SU-DHL-6 (cell line): ENCODE measurements at regions not wholly inside any gene's neighbourhood (a gene's known extent, or its start where the extent isn't known, plus 50 kb on each side); places are given as distances from the start of the nearest gene placed in this dataset.

ENCODE experiments used
- H2AFZ ChIP-seq: fragments of 200-600 bp; sonication (generic); 2 replicates; pipeline ENCODE4 v1.6.1; 2014; ENCODE audit warnings: low read depth, mild to moderate bottlenecking, moderate library complexity, mixed read lengths, antibody characterized with exemption, low read length; ENCODE audit not compliant: severe bottlenecking
- H3F3A ChIP-seq: fragments of 200-600 bp; shearing (Covaris generic); 2 replicates; pipeline ENCODE4 v1.6.0; 2016; ENCODE audit warnings: antibody characterized with exemption, mild to moderate bottlenecking; ENCODE audit not compliant: insufficient read depth
- H3K27ac ChIP-seq: fragments of 200-600 bp; sonication (generic); 2 replicates; pipeline ENCODE4 v1.5.1; 2016; ENCODE audit warnings: low read depth, mild to moderate bottlenecking, low read length, moderate library complexity, mixed read lengths
- H3K27me3 ChIP-seq: fragments of 200-600 bp; sonication (generic), shearing (Covaris generic); 2 replicates; pipeline ENCODE4 v1.6.0; 2014; ENCODE audit warnings: mild to moderate bottlenecking, low read length
- H3K36me3 ChIP-seq: fragments of 200-600 bp; sonication (generic); 2 replicates; pipeline ENCODE4 v1.6.1; 2014; ENCODE audit warnings: mild to moderate bottlenecking, low read length, mixed read lengths
- H3K4me2 ChIP-seq: fragments of 300-600, 200-600 bp; shearing (Covaris generic), sonication (generic); 2 replicates; pipeline ENCODE4 v1.6.0; 2014; ENCODE audit warnings: low read length, low read depth, mild to moderate bottlenecking; ENCODE audit not compliant: poor library complexity, severe bottlenecking
- H3K4me3 ChIP-seq: fragments of 200-600 bp; sonication (generic); 2 replicates; pipeline ENCODE4 v1.5.1; 2014; ENCODE audit warnings: antibody characterized with exemption, low read length, mild to moderate bottlenecking, mixed read lengths; ENCODE audit not compliant: insufficient read depth, poor library complexity, severe bottlenecking
- H3K79me2 ChIP-seq: fragments of 200-600 bp; sonication (generic); 2 replicates; pipeline ENCODE4 v1.6.1; 2014; ENCODE audit warnings: mild to moderate bottlenecking, low read length, moderate library complexity; ENCODE audit not compliant: insufficient read depth
- H3K9ac ChIP-seq: fragments of 200-600 bp; sonication (generic); 2 replicates; pipeline ENCODE4 v1.7.0; 2014; ENCODE audit warnings: mild to moderate bottlenecking, low read length
- H3K9me2 ChIP-seq: fragments of 200-600 bp; sonication (generic); replicated peaks from 2 replicates; pipeline ENCODE4 v1.6.1; 2014; ENCODE audit warnings: low read length; ENCODE audit not compliant: insufficient read depth
- H3K9me3 ChIP-seq: fragments of 200-600 bp; sonication (generic); 2 replicates; pipeline ENCODE4 v1.6.1; 2014; ENCODE audit warnings: low read length, mixed read lengths; ENCODE audit not compliant: insufficient read depth
- H4K20me1 ChIP-seq: fragments of 200-600 bp; sonication (generic); 2 replicates; pipeline ENCODE4 v1.6.1; 2014; ENCODE audit warnings: low read depth, mild to moderate bottlenecking, antibody characterized with exemption, low read length, moderate library complexity, mixed read lengths
- EZH2phosphoT487 ChIP-seq: fragments of 200-600 bp; sonication (generic), shearing (Covaris generic); conservative IDR thresholded peaks from 2 replicates; pipeline ENCODE4 v1.6.1; 2018; ENCODE audit warnings: mild to moderate bottlenecking, antibody characterized with exemption, low read length, moderate library complexity, mixed read lengths
- TF ChIP-seq, protein P1 (sequence below): fragments of 200-600 bp; sonication (generic); IDR thresholded peaks from one replicate; pipeline ENCODE4 v1.5.1; 2017; ENCODE audit warnings: antibody characterized with exemption, mild to moderate bottlenecking, low read length, moderate library complexity; ENCODE audit not compliant: insufficient read depth, poor library complexity, severe bottlenecking

DNA sequence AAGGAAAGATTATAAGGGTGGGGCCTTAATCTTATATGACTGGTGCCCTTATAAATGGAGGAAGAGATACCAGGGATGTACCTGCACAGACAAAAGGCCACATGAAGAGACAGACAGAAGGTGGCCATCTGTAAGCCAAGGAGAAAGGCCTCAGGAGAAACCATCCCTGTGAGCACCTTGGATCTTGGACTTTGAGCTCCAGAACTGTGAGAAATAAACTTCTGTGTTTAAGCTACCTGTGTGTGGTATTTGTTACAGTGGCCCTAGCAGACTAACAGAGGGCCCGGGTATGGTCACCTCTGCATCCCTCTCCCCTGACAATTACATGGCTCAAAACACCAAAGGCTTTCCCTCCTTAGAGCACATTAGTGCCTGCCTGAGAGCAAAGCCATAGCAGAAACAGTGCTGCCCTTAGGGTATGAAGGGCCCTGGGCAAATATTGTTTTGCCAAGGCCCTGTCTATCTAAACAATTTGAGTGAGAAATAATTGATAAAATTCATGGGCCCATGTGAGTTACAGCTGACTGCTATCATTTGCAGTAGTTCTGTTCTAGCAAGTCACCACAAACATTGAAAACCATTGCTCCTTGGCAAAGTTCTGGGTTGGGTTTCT is 109.3 kb upstream of the MYCN start:
- no peak overlapping the region for H3K9ac ChIP-seq

DNA sequence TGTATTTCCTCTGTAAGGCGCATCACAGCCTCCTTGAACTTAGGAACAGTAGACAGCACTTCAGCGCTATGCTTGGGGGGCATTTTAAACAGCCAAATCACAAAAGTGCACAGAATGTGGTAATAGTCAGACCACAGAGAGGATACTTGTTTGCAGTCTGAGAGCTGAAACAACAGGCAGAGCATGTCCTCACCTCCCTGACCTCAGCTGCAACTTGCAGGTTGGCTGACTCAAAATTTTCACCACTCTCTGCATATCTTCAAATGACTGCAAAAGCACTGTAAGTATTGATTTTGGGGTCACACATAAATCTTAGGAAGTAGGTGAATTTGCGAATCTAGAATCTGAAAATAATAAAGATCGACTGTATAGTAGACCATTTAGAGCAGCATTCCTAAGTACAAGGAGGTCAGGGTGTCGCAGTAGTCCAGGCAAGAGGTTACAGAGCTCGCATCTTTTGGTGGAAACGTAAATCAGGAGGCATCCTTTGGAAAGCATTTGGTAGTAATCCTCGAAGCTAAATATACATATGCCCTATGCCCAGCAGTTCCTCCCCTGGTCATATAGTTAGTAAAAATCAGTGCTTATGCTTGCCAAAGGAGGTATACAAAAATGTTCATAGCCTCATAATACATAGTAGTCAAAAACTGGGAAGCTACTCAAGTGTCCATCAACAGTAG is 108.2 kb upstream of the MYCN start:
- no peak overlapping the region for H3K9ac ChIP-seq
- H3K79me2 ChIP-seq: no peaks in the 10 kb centered on the region
- no peaks in the 10 kb centered on the region for H3F3A ChIP-seq
- no peak overlapping the region for H3K4me2 ChIP-seq
- TF ChIP-seq EZH2phosphoT487: no peak
- TF ChIP-seq, protein P1, sequence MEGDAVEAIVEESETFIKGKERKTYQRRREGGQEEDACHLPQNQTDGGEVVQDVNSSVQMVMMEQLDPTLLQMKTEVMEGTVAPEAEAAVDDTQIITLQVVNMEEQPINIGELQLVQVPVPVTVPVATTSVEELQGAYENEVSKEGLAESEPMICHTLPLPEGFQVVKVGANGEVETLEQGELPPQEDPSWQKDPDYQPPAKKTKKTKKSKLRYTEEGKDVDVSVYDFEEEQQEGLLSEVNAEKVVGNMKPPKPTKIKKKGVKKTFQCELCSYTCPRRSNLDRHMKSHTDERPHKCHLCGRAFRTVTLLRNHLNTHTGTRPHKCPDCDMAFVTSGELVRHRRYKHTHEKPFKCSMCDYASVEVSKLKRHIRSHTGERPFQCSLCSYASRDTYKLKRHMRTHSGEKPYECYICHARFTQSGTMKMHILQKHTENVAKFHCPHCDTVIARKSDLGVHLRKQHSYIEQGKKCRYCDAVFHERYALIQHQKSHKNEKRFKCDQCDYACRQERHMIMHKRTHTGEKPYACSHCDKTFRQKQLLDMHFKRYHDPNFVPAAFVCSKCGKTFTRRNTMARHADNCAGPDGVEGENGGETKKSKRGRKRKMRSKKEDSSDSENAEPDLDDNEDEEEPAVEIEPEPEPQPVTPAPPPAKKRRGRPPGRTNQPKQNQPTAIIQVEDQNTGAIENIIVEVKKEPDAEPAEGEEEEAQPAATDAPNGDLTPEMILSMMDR: no peak
- no peaks in the 10 kb centered on the region for H3K36me3 ChIP-seq
- no peaks in the 10 kb centered on the region for H4K20me1 ChIP-seq
- no peaks in the 10 kb centered on the region for H3K9me2 ChIP-seq
- no peak overlapping the region for H2AFZ ChIP-seq
- no peak overlapping the region for H3K4me3 ChIP-seq
- H3K27me3 ChIP-seq: no peaks in the 10 kb centered on the region
- H3K27ac ChIP-seq: no peak overlapping the region
- no peaks in the 10 kb centered on the region for H3K9me3 ChIP-seq

More for the DNA sequence above, 109.3 kb upstream of the MYCN start:
- Histone ChIP-seq H3K4me2 (no peak overlapping the region), H3K27ac (no peak overlapping the region), H3K79me2 (no peaks in the 10 kb centered on the region), H4K20me1 (no peaks in the 10 kb centered on the region), H3K4me3 (no peak overlapping the region), H3K9me2 (no peaks in the 10 kb centered on the region), H3F3A (no peaks in the 10 kb centered on the region), H2AFZ (no peak overlapping the region), H3K9me3 (no peaks in the 10 kb centered on the region), H3K36me3 (no peaks in the 10 kb centered on the region), H3K27me3 (no peaks in the 10 kb centered on the region)
- TF ChIP-seq EZH2phosphoT487: no peak
- TF ChIP-seq, protein P1: no peak

DNA sequence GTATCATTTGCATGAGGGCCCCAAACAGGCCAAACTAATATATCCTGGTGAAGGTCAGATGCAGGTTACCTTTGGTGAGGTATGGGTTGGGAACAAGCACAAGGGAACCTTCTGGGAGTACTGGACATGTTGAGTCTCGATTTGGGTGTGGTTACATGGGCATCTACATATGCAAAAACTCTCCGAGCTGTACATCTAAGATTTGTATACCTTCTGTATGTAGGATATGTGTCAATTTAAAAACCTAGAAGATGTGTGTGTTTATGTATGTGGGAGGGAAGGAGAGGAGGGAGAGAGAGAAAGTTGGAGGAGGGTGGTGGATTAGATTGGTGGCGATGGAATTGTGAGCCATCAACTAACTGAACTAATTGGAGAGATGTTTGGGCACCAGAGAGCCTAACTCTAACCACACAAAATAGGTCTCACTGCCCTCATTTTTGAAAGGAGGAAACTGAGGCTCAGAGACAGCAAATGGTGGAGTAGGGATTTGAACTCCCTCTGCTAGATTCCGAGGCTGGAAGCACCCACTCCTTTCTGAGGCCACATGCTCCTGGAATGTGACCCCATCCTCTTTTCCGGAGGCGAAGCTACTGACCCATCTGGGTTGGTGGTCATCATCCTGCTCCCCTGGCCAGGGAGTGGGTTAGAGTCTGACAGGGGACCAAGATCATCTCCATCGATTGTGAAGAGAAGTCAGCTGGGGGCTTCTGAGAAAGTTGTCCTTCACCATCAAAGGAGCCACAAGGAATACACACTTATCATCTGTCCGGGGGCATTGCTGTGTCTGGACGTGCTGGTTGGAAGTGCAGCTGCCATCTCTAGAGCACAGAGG is 107.3 kb upstream of the MYCN start:
- H3F3A ChIP-seq: no peaks in the 10 kb centered on the region
- no peak overlapping the region for H3K9ac ChIP-seq
- no peak overlapping the region for H2AFZ ChIP-seq
- H3K4me2 ChIP-seq: no peak overlapping the region
- H3K9me2 ChIP-seq: no peaks in the 10 kb centered on the region
- H3K27me3 ChIP-seq: no peaks in the 10 kb centered on the region
- H3K36me3 ChIP-seq: no peaks in the 10 kb centered on the region
- H3K4me3 ChIP-seq: no peak overlapping the region
- H3K27ac ChIP-seq: no peak overlapping the region
- TF ChIP-seq, protein P1: no peak
- TF ChIP-seq EZH2phosphoT487: no peak
- H3K9me3 ChIP-seq: no peaks in the 10 kb centered on the region
- no peaks in the 10 kb centered on the region for H3K79me2 ChIP-seq
- no peaks in the 10 kb centered on the region for H4K20me1 ChIP-seq
